Calu3 (cell line): ENCODE measurements at regions not wholly inside any gene's neighbourhood (a gene's known extent, or its start where the extent isn't known, plus 50 kb on each side); places are given as distances from the start of the nearest gene placed in this dataset.

Experiments used
- BruUV-seq: library from RNA; stranded (reverse); fragments of 400-500 nt; replicated peaks from 2 replicates; lab custom pipeline; 2021; lab: Mats Ljungman, UMichigan
- CTCF ChIA-PET: fragments of 300-600 bp; sonication (Branson Sonifier 250); formaldehyde crosslinking; loops from one replicate; lab custom pipeline; 2022; ENCODE audit warnings: antibody characterized with exemption; lab: Charles Lee
- DNase-seq: peaks from one replicate; pipeline ENCODE4 v3.0.0; 2022
- H3K27ac Mint-ChIP-seq: one replicate; pipeline ENCODE4 v1.8.0; 2022; ENCODE audit warnings: mixed read lengths; ENCODE audit not compliant: unreplicated experiment
- H3K27me3 Mint-ChIP-seq: one replicate; pipeline ENCODE4 v1.8.0; 2022; ENCODE audit warnings: mixed read lengths; ENCODE audit not compliant: unreplicated experiment
- H3K36me3 Mint-ChIP-seq: one replicate; pipeline ENCODE4 v1.8.0; 2022; ENCODE audit warnings: mild to moderate bottlenecking, moderate library complexity, mixed read lengths; ENCODE audit not compliant: insufficient read depth, unreplicated experiment
- H3K4me1 Mint-ChIP-seq: one replicate; pipeline ENCODE4 v1.8.0; 2022; ENCODE audit warnings: mild to moderate bottlenecking, low read depth, mixed read lengths; ENCODE audit not compliant: unreplicated experiment
- H3K4me3 Mint-ChIP-seq: one replicate; pipeline ENCODE4 v1.8.0; 2022; ENCODE audit warnings: mild to moderate bottlenecking, low read depth, moderate library complexity, mixed read lengths; ENCODE audit not compliant: unreplicated experiment
- H3K9me3 Mint-ChIP-seq: one replicate; pipeline ENCODE4 v1.8.0; 2022; ENCODE audit warnings: low read depth, mixed read lengths; ENCODE audit not compliant: unreplicated experiment
- intact Hi-C: fragments of 100-400 bp; cut with micrococcal nuclease; formaldehyde crosslinking; loops from one replicate; pipeline ENCODE4 v1.10.0; 2022; ENCODE audit not compliant: unreplicated experiment
- TF ChIP-seq, protein P1 (sequence below): fragments of 200-600 bp; IDR thresholded peaks from one replicate; pipeline ENCODE4 v1.8.0; 2022; ENCODE audit warnings: antibody characterized with exemption; ENCODE audit not compliant: unreplicated experiment

GRCh38 chr13:64186071-64186470 is 2770.4 kb upstream of the PCDH20 start:
- intact Hi-C loops, result no loop called here
- Mint-ChIP-seq H3K27ac (no peak overlapping the region), H3K4me3 (no peak overlapping the region), H3K27me3 (no peaks in the 10 kb centered on the region), H3K4me1 (no peaks in the 10 kb centered on the region), H3K9me3 (peaks cover 3% of the 10 kb centered on the region), H3K36me3 (no peaks in the 10 kb centered on the region)
- TF ChIP-seq, protein P1, sequence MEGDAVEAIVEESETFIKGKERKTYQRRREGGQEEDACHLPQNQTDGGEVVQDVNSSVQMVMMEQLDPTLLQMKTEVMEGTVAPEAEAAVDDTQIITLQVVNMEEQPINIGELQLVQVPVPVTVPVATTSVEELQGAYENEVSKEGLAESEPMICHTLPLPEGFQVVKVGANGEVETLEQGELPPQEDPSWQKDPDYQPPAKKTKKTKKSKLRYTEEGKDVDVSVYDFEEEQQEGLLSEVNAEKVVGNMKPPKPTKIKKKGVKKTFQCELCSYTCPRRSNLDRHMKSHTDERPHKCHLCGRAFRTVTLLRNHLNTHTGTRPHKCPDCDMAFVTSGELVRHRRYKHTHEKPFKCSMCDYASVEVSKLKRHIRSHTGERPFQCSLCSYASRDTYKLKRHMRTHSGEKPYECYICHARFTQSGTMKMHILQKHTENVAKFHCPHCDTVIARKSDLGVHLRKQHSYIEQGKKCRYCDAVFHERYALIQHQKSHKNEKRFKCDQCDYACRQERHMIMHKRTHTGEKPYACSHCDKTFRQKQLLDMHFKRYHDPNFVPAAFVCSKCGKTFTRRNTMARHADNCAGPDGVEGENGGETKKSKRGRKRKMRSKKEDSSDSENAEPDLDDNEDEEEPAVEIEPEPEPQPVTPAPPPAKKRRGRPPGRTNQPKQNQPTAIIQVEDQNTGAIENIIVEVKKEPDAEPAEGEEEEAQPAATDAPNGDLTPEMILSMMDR, result no peak
- BruUV-seq, result no TSS peak
- no peak for DNase-seq
- CTCF ChIA-PET, result no interaction called here

DNA sequence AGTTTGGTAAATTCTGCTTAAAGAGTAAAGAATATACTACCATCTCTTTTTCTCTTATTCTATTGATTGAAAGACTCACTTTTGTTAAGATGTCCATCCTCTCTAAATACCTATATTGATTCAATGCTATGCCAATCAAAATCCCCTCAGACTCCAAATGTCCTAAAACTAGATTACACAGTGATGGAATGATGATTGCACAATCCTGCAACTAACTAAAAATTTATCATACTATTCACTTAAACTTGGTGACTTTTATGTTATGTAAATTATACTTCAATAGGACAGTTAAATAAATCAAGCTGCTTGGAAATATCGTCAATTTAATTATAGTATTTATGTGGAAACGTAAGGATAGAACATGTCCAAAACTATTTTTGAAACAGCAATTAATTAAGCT is 2765.1 kb upstream of the PCDH20 start:
- Mint-ChIP-seq H3K27ac (no peak overlapping the region), H3K4me3 (no peak overlapping the region), H3K36me3 (no peaks in the 10 kb centered on the region), H3K4me1 (no peaks in the 10 kb centered on the region), H3K9me3 (no peaks in the 10 kb centered on the region), H3K27me3 (no peaks in the 10 kb centered on the region)
- TF ChIP-seq, protein P1, result no peak
- DNase-seq, result no peak
- intact Hi-C loops, result no loop called here
- no TSS peak for BruUV-seq
- CTCF ChIA-PET, result no interaction called here

- BruUV-seq, result no TSS peak
These were observed 2750.2 kb upstream of the PCDH20 start for GRCh38 chr13:64165826-64166225.

GRCh38 chr13:64164435-64164834 is 2748.8 kb upstream of the PCDH20 start:
- Mint-ChIP-seq H3K27ac (no peak overlapping the region), H3K27me3 (no peaks in the 10 kb centered on the region), H3K4me1 (no peaks in the 10 kb centered on the region), H3K9me3 (no peaks in the 10 kb centered on the region), H3K4me3 (no peak overlapping the region), H3K36me3 (no peaks in the 10 kb centered on the region)
- no TSS peak for BruUV-seq
- intact Hi-C loops, result no loop called here
- CTCF ChIA-PET, result no interaction called here
- TF ChIP-seq, protein P1, result no peak
- no peak for DNase-seq

More at GRCh38 chr13:64165826-64166225, 2750.2 kb upstream of the PCDH20 start:
- intact Hi-C loops, result no loop called here
- H3K27ac Mint-ChIP-seq, result no peak overlapping the region
- CTCF ChIA-PET, result no interaction called here
- no peaks in the 10 kb centered on the region for H3K36me3 Mint-ChIP-seq
- TF ChIP-seq, protein P1, result no peak
- DNase-seq, result no peak
- H3K4me1 Mint-ChIP-seq, result no peaks in the 10 kb centered on the region
- no peaks in the 10 kb centered on the region for H3K9me3 Mint-ChIP-seq
- H3K4me3 Mint-ChIP-seq, result no peak overlapping the region
- H3K27me3 Mint-ChIP-seq, result no peaks in the 10 kb centered on the region

DNA sequence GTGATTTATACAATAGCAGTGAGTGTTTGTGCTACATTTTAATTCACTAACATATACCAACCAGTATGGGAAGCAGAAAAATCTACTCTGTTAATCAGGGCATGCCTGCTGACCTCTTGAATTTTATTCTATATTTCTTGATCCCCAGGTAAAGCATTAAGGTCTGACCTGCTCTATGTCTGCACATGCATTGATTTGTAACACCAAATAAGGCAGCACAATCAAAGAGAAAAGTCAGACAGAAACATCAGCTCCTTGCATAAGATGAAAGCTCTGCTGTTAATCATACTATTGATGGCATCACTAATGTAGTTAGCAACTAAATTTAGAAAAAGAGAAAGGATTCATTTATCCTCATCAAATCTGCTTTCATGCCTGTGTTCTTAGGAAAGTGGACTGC is 2744.8 kb upstream of the PCDH20 start:
- intact Hi-C loops, result no loop called here
- H3K9me3 Mint-ChIP-seq, result no peaks in the 10 kb centered on the region
- no peak for DNase-seq
- no peak overlapping the region for H3K4me3 Mint-ChIP-seq
- no peak overlapping the region for H3K27ac Mint-ChIP-seq
- no peaks in the 10 kb centered on the region for H3K36me3 Mint-ChIP-seq
- CTCF ChIA-PET, result no interaction called here
- no peaks in the 10 kb centered on the region for H3K4me1 Mint-ChIP-seq
- TF ChIP-seq, protein P1, result no peak
- H3K27me3 Mint-ChIP-seq, result no peaks in the 10 kb centered on the region
- no TSS peak for BruUV-seq
